ENCODE measurements at regions not wholly inside any gene's neighbourhood (a gene's known extent, or its start where the extent isn't known, plus 50 kb on each side); places are given as distances from the start of the nearest gene placed in this dataset.
"Not testable (repeated sequence)": the region's sequence is repeated elsewhere in the genome, so short reads cannot be mapped to it uniquely, and the experiment has no call there.

GRCh38 chr2:111418091-111418875 is 297.6 kb downstream of the BCL2L11 start:
- H3K27ac ChIP-seq (ENCODE audit: low read length); H3K27me3 ChIP-seq (ENCODE audit: control insufficient read depth, insufficient read depth, low read length); H3K9me3 ChIP-seq (ENCODE audit: control insufficient read depth, low read depth, low read length); H3K4me3 ChIP-seq (ENCODE audit: low read length); H3K36me3 ChIP-seq (ENCODE audit: control insufficient read depth, insufficient read depth, low read length); H3K4me1 ChIP-seq (ENCODE audit: control insufficient read depth, insufficient read depth, low read length): not testable (repeated sequence)
- WGBS (ENCODE audit: insufficient coverage, low lambda C conversion rate), result no CpG with 5 or more reads among the region's 6 CpGs
- peak; percentile 5 to 27 for DNase-seq

- not testable (repeated sequence) for H3K4me3 ChIP-seq (ENCODE audit: low read length); H3K27me3 ChIP-seq (ENCODE audit: control insufficient read depth, insufficient read depth, low read length); H3K36me3 ChIP-seq (ENCODE audit: control insufficient read depth, insufficient read depth, low read length); H3K27ac ChIP-seq (ENCODE audit: low read length); H3K9me3 ChIP-seq (ENCODE audit: control insufficient read depth, low read depth, low read length); DNase-seq; H3K4me1 ChIP-seq (ENCODE audit: control insufficient read depth, insufficient read depth, low read length)
- no CpG with 5 or more reads among the region's 6 CpGs for WGBS (ENCODE audit: insufficient coverage, low lambda C conversion rate)
Measured at GRCh38 chr2:111420074-111420473, 299.4 kb downstream of the BCL2L11 start.

GRCh38 chr2:111420835-111421234 is 300.1 kb downstream of the BCL2L11 start:
- H3K9me3 ChIP-seq (ENCODE audit: control insufficient read depth, low read depth, low read length); H3K4me1 ChIP-seq (ENCODE audit: control insufficient read depth, insufficient read depth, low read length); H3K4me3 ChIP-seq (ENCODE audit: low read length); H3K36me3 ChIP-seq (ENCODE audit: control insufficient read depth, insufficient read depth, low read length); H3K27me3 ChIP-seq (ENCODE audit: control insufficient read depth, insufficient read depth, low read length); H3K27ac ChIP-seq (ENCODE audit: low read length): not testable (repeated sequence)
- DNase-seq, result peak in 1 of 2 donors; percentile 6
- no CpG with 5 or more reads among the region's 3 CpGs for WGBS (ENCODE audit: insufficient coverage, low lambda C conversion rate)

GRCh38 chr2:111421949-111422348 is 301.2 kb downstream of the BCL2L11 start:
- H3K27me3 ChIP-seq (ENCODE audit: control insufficient read depth, insufficient read depth, low read length); H3K9me3 ChIP-seq (ENCODE audit: control insufficient read depth, low read depth, low read length); H3K36me3 ChIP-seq (ENCODE audit: control insufficient read depth, insufficient read depth, low read length); DNase-seq; H3K4me3 ChIP-seq (ENCODE audit: low read length); H3K4me1 ChIP-seq (ENCODE audit: control insufficient read depth, insufficient read depth, low read length); H3K27ac ChIP-seq (ENCODE audit: low read length): not testable (repeated sequence)
- no CpG with 5 or more reads among the region's 6 CpGs for WGBS (ENCODE audit: insufficient coverage, low lambda C conversion rate)

- not testable (repeated sequence) for DNase-seq; H3K4me3 ChIP-seq (ENCODE audit: low read length); H3K27ac ChIP-seq (ENCODE audit: low read length); H3K4me1 ChIP-seq (ENCODE audit: control insufficient read depth, insufficient read depth, low read length); H3K36me3 ChIP-seq (ENCODE audit: control insufficient read depth, insufficient read depth, low read length); H3K27me3 ChIP-seq (ENCODE audit: control insufficient read depth, insufficient read depth, low read length); H3K9me3 ChIP-seq (ENCODE audit: control insufficient read depth, low read depth, low read length)
- WGBS (ENCODE audit: insufficient coverage, low lambda C conversion rate), result 86% methylated on average over 1 of the region's 7 CpGs
Measured at GRCh38 chr2:111422562-111422961, 301.8 kb downstream of the BCL2L11 start.

GRCh38 chr2:111423184-111423583 is 302.5 kb downstream of the BCL2L11 start:
- H3K27ac ChIP-seq (ENCODE audit: low read length); DNase-seq; H3K27me3 ChIP-seq (ENCODE audit: control insufficient read depth, insufficient read depth, low read length); H3K9me3 ChIP-seq (ENCODE audit: control insufficient read depth, low read depth, low read length); H3K4me1 ChIP-seq (ENCODE audit: control insufficient read depth, insufficient read depth, low read length); H3K36me3 ChIP-seq (ENCODE audit: control insufficient read depth, insufficient read depth, low read length); H3K4me3 ChIP-seq (ENCODE audit: low read length): not testable (repeated sequence)
- WGBS (ENCODE audit: insufficient coverage, low lambda C conversion rate), result no CpG with 5 or more reads among the region's 7 CpGs

- not testable (repeated sequence) for H3K27ac ChIP-seq (ENCODE audit: low read length); H3K9me3 ChIP-seq (ENCODE audit: control insufficient read depth, low read depth, low read length); H3K4me3 ChIP-seq (ENCODE audit: low read length); H3K4me1 ChIP-seq (ENCODE audit: control insufficient read depth, insufficient read depth, low read length); H3K27me3 ChIP-seq (ENCODE audit: control insufficient read depth, insufficient read depth, low read length); DNase-seq; H3K36me3 ChIP-seq (ENCODE audit: control insufficient read depth, insufficient read depth, low read length)
- no CpG with 5 or more reads among the region's 6 CpGs for WGBS (ENCODE audit: insufficient coverage, low lambda C conversion rate)
Measured at GRCh38 chr2:111424176-111424575, 303.5 kb downstream of the BCL2L11 start.

GRCh38 chr2:111424851-111425309 is 304.2 kb downstream of the BCL2L11 start:
- not testable (repeated sequence) for H3K27ac ChIP-seq (ENCODE audit: low read length); H3K27me3 ChIP-seq (ENCODE audit: control insufficient read depth, insufficient read depth, low read length); H3K9me3 ChIP-seq (ENCODE audit: control insufficient read depth, low read depth, low read length); H3K36me3 ChIP-seq (ENCODE audit: control insufficient read depth, insufficient read depth, low read length); DNase-seq; H3K4me1 ChIP-seq (ENCODE audit: control insufficient read depth, insufficient read depth, low read length); H3K4me3 ChIP-seq (ENCODE audit: low read length)
- WGBS (ENCODE audit: insufficient coverage, low lambda C conversion rate), result no CpG with 5 or more reads among the region's 5 CpGs

GRCh38 chr2:111425789-111426201 is 305.1 kb downstream of the BCL2L11 start:
- H3K4me1 ChIP-seq (ENCODE audit: control insufficient read depth, insufficient read depth, low read length); H3K27ac ChIP-seq (ENCODE audit: low read length); H3K36me3 ChIP-seq (ENCODE audit: control insufficient read depth, insufficient read depth, low read length); H3K9me3 ChIP-seq (ENCODE audit: control insufficient read depth, low read depth, low read length); H3K27me3 ChIP-seq (ENCODE audit: control insufficient read depth, insufficient read depth, low read length); H3K4me3 ChIP-seq (ENCODE audit: low read length); DNase-seq: not testable (repeated sequence)
- no CpG with 5 or more reads among the region's 4 CpGs for WGBS (ENCODE audit: insufficient coverage, low lambda C conversion rate)

GRCh38 chr2:111427346-111427745 is 306.6 kb downstream of the BCL2L11 start:
- not testable (repeated sequence) for H3K9me3 ChIP-seq (ENCODE audit: control insufficient read depth, low read depth, low read length); H3K27ac ChIP-seq (ENCODE audit: low read length); H3K27me3 ChIP-seq (ENCODE audit: control insufficient read depth, insufficient read depth, low read length); H3K36me3 ChIP-seq (ENCODE audit: control insufficient read depth, insufficient read depth, low read length); H3K4me3 ChIP-seq (ENCODE audit: low read length); H3K4me1 ChIP-seq (ENCODE audit: control insufficient read depth, insufficient read depth, low read length); DNase-seq
- no CpG with 5 or more reads among the region's 4 CpGs for WGBS (ENCODE audit: insufficient coverage, low lambda C conversion rate)

GRCh38 chr2:111428915-111429314 is 308.2 kb downstream of the BCL2L11 start:
- DNase-seq; H3K36me3 ChIP-seq (ENCODE audit: control insufficient read depth, insufficient read depth, low read length); H3K4me1 ChIP-seq (ENCODE audit: control insufficient read depth, insufficient read depth, low read length); H3K27ac ChIP-seq (ENCODE audit: low read length); H3K4me3 ChIP-seq (ENCODE audit: low read length); H3K27me3 ChIP-seq (ENCODE audit: control insufficient read depth, insufficient read depth, low read length); H3K9me3 ChIP-seq (ENCODE audit: control insufficient read depth, low read depth, low read length): not testable (repeated sequence)
- WGBS (ENCODE audit: insufficient coverage, low lambda C conversion rate), result no CpG with 5 or more reads among the region's 6 CpGs
